ENCODE measurements at regions not wholly inside any gene's neighbourhood (a gene's known extent, or its start where the extent isn't known, plus 50 kb on each side); places are given as distances from the start of the nearest gene placed in this dataset.

GRCh38 chr1:55712148-55712547 lies 497.0 kb upstream of the USP24 start:
- no peak overlapping the region for H3K23ac ChIP-seq (ENCODE audit: insufficient read length)
- H3K56ac ChIP-seq (replicated peaks; ENCODE audit: insufficient read length, low read depth, low read length): no peak overlapping the region
- no peak overlapping the region for H2AFZ ChIP-seq (ENCODE audit: low read length)
- peaks cover 0 to 4% (median 0%) of the 10 kb centered on the region in 4 experiments; a peak in 1 of 7 replicates for H3K4me1 ChIP-seq (replicated peaks in 1 of 4; ENCODE audit: control insufficient read depth in 3 of 4, insufficient read depth in 4 of 4, low read length in 3 of 4)
- H2BK120ac ChIP-seq (replicated peaks; ENCODE audit: low read depth, low read length): no peak overlapping the region
- no peaks in the 10 kb centered on the region for H3K27me3 ChIP-seq (replicated peaks in 1 of 4; ENCODE audit: control insufficient read depth in 3 of 4, extremely low read depth in 1 of 4, insufficient read depth in 3 of 4, low read length in 3 of 4)
- FAIRE-seq: no peak
- no peak overlapping the region for H4K91ac ChIP-seq (replicated peaks; ENCODE audit: insufficient read length, low read length)
- no peak overlapping the region for H3K4me2 ChIP-seq (ENCODE audit: insufficient read depth in 1 of 2, low read depth in 2 of 2, low read length in 2 of 2)
- H3K36me3 ChIP-seq (ENCODE audit: control insufficient read depth in 2 of 4, insufficient read depth in 4 of 4, low read length in 3 of 4): peaks cover 0 to 2% (median under 1%) of the 10 kb centered on the region in 4 experiments; a peak in 1 of 8 replicates
- H3K18ac ChIP-seq (ENCODE audit: extremely low read depth, low read length): no peak overlapping the region
- CTCF ChIA-PET (ENCODE audit: partially characterized antibody): interaction anchor here (0.8 to 5.0 kb wide), 2 partner anchors 10 to 16 kb away, joined by 3 to 23 read pairs; no protein-coding TSS in a partner anchor
- no peak overlapping the region for H4K8ac ChIP-seq (ENCODE audit: extremely low read depth, insufficient read depth, low read length)
- no peak overlapping the region for H3K4me3 ChIP-seq (ENCODE audit: extremely low read depth in 1 of 4, insufficient read depth in 2 of 4, low read depth in 3 of 4, low read length in 4 of 4)
- H3K4ac ChIP-seq (replicated peaks; ENCODE audit: insufficient read length, low read depth, low read length): no peak overlapping the region
- no peak overlapping the region for H3K9ac ChIP-seq (replicated peaks in 1 of 4; ENCODE audit: extremely low read depth in 1 of 4, low read depth in 3 of 4, low read length in 3 of 4)
- no peaks in the 10 kb centered on the region for H3K9me3 ChIP-seq (ENCODE audit: insufficient read depth in 2 of 2, low read depth in 1 of 2, low read length in 1 of 2)
- no peak overlapping the region for H3K27ac ChIP-seq (ENCODE audit: low read depth, low read length)
- H2BK5ac ChIP-seq (ENCODE audit: low read depth, low read length): no peak overlapping the region
- WGBS, 2 experiments (ENCODE audit: extremely low coverage in 1 of 2, insufficient coverage in 1 of 2, insufficient read length in 1 of 2, insufficient replicate concordance in 2 of 2, low coverage in 1 of 2, low lambda C conversion rate in 2 of 2, missing lambda C conversion rate in 1 of 2): 95% methylated on average over 6 of the region's 6 CpGs; no CpG with 5 or more reads in 1 of the 2 experiments
- H2BK15ac ChIP-seq (ENCODE audit: low read length): no peak overlapping the region
- no peaks in the 10 kb centered on the region for H3K79me2 ChIP-seq (ENCODE audit: control insufficient read depth in 1 of 2, insufficient read depth in 2 of 2, low read length in 2 of 2)
- no peak overlapping the region for H2AK5ac ChIP-seq (ENCODE audit: low read depth, low read length)
- no peak for DNase-seq (ENCODE audit: low read depth in 1 of 2, low spot score in 2 of 2)
- POLR2A ChIA-PET (ENCODE audit: partially characterized antibody): no interaction called here
- no peak overlapping the region for H2BK20ac ChIP-seq (ENCODE audit: low read length)
- no peak overlapping the region for H4K5ac ChIP-seq (ENCODE audit: insufficient read length, low read depth, low read length)
- TF ChIP-seq RXRA (IDR thresholded peaks at IDR 0.05; ENCODE audit: insufficient read depth, low read depth, low read length) (no peak), SP4 (IDR thresholded peaks at IDR 0.05; ENCODE audit: low read length) (no peak), EZH2 (IDR thresholded peaks at IDR 0.05; ENCODE audit: low read depth, low read length, severe bottlenecking) (no peak), HDAC2 (IDR thresholded peaks at IDR 0.05; ENCODE audit: borderline replicate concordance in 1 of 2, low read depth in 2 of 2, low read length in 2 of 2) (no peak), TAF1 (IDR thresholded peaks at IDR 0.05; ENCODE audit: low read depth, low read length) (no peak), CHD1 (IDR thresholded peaks at IDR 0.05; ENCODE audit: low read depth, low read length) (no peak), CTBP2 (IDR thresholded peaks at IDR 0.05; ENCODE audit: borderline replicate concordance, insufficient read depth, insufficient read length, low read length) (no peak), EP300 (IDR thresholded peaks at IDR 0.05; ENCODE audit: borderline replicate concordance in 1 of 2, low read depth in 2 of 2, low read length in 2 of 2) (no peak), CTCF (IDR thresholded peaks at IDR 0.05; ENCODE audit: control extremely low read depth in 1 of 3, insufficient read depth in 1 of 3, low read depth in 1 of 3, low read length in 3 of 3) (no peak), TCF12 (IDR thresholded peaks at IDR 0.05; ENCODE audit: low read depth, low read length) (no peak), MAX (IDR thresholded peaks at IDR 0.05) (no peak)
- H3K14ac ChIP-seq (ENCODE audit: insufficient read length): no peak overlapping the region
- H3K23me2 ChIP-seq (ENCODE audit: low read depth, low read length): no peaks in the 10 kb centered on the region
- H4K20me1 ChIP-seq (replicated peaks in 1 of 2; ENCODE audit: control insufficient read depth in 1 of 2, insufficient read depth in 2 of 2, low read length in 2 of 2): no peaks in the 10 kb centered on the region
- H3K79me1 ChIP-seq (ENCODE audit: low read depth, low read length): no peaks in the 10 kb centered on the region
- H2BK12ac ChIP-seq (ENCODE audit: low read depth, low read length): no peak overlapping the region
